Gastroesophageal sphincter (tissue), 3 donors: ENCODE measurements at regions not wholly inside any gene's neighbourhood (a gene's known extent, or its start where the extent isn't known, plus 50 kb on each side); places are given as distances from the start of the nearest gene placed in this dataset.

Experiments
- EP300 ChIP-seq: sonication (generic); formaldehyde crosslinking; IDR thresholded peaks from one replicate; pipeline ENCODE4 v1.6.1; 2017; ENCODE audit warnings: antibody characterized with exemption, mild to moderate bottlenecking
- POLR2A ChIP-seq, 2 donors: fragments of 450-650 bp; IDR thresholded peaks; one replicate each; pipeline ENCODE4 v1.6.1; 2017; ENCODE audit warnings: antibody characterized with exemption in 2 of 2, mild to moderate bottlenecking in 2 of 2, moderate library complexity in 1 of 2
- POLR2AphosphoS5 ChIP-seq: sonication (generic); formaldehyde crosslinking; IDR thresholded peaks from one replicate; pipeline ENCODE4 v1.6.1; 2017; ENCODE audit warnings: antibody characterized with exemption
- TF ChIP-seq, protein P1 (sequence below), 4 experiments: fragments of 200-600 bp in 2 of 4; fragments of 450-650 bp in 2 of 4; sonication (generic) in 1 of 4; IDR thresholded peaks; one replicate each; pipeline ENCODE4 v1.5.1; 2017 to 2019; ENCODE audit warnings: antibody characterized with exemption in 4 of 4, mild to moderate bottlenecking in 2 of 4, moderate library complexity in 2 of 4

DNA sequence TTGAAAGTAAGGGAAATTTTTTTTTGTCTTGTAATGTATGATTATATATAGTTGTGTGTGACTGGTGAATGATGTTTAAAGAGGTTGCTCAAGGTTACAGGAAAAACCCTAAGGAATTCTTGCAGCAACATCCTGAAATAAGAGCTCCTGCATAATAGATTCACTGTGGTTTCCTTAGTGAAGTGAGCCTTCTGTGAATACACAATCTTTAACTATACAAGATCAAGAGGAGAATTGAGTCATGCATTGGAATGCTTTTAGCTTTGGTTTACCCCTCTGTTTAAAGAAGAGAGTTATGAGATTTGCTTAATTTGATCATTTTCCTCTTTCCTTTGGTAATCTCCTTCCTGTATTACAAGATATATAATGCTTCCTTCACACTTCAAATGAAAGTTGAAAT is 141.6 kb upstream of the EYA4 start:
- TF ChIP-seq, protein P1, sequence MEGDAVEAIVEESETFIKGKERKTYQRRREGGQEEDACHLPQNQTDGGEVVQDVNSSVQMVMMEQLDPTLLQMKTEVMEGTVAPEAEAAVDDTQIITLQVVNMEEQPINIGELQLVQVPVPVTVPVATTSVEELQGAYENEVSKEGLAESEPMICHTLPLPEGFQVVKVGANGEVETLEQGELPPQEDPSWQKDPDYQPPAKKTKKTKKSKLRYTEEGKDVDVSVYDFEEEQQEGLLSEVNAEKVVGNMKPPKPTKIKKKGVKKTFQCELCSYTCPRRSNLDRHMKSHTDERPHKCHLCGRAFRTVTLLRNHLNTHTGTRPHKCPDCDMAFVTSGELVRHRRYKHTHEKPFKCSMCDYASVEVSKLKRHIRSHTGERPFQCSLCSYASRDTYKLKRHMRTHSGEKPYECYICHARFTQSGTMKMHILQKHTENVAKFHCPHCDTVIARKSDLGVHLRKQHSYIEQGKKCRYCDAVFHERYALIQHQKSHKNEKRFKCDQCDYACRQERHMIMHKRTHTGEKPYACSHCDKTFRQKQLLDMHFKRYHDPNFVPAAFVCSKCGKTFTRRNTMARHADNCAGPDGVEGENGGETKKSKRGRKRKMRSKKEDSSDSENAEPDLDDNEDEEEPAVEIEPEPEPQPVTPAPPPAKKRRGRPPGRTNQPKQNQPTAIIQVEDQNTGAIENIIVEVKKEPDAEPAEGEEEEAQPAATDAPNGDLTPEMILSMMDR (IDR thresholded peaks at IDR 0.05), result no peak
- TF ChIP-seq EP300, result no peak
- no peak for TF ChIP-seq POLR2A (IDR thresholded peaks at IDR 0.05)
- TF ChIP-seq POLR2AphosphoS5, result no peak
